ENCODE measurements at regions not wholly inside any gene's neighbourhood (a gene's known extent, or its start where the extent isn't known, plus 50 kb on each side); places are given as distances from the start of the nearest gene placed in this dataset.

GRCh38 chr10:61068471-61068870 lies 124.5 kb upstream of the RHOBTB1 start:
- TF ChIP-seq CTCF (conservative IDR thresholded peaks at IDR 0.05; ENCODE audit: low read depth, low read length) (no peak), EZH2 (IDR thresholded peaks at IDR 0.05; ENCODE audit: low read length, unreplicated experiment) (no peak)
